SKM-1 treated with dmso at 0.1 percent for 144 hours (cell line): ENCODE measurements at regions not wholly inside any gene's neighbourhood (a gene's known extent, or its start where the extent isn't known, plus 50 kb on each side); places are given as distances from the start of the nearest gene placed in this dataset.
"Not testable (repeated sequence)": the region's sequence is repeated elsewhere in the genome, so short reads cannot be mapped to it uniquely, and the experiment has no call there.

Experiments used
- DNase-seq: peaks from one replicate; lab custom pipeline; 2025; ENCODE audit not compliant: unreplicated experiment; lab: John Stamatoyannopoulos, UW

- DNase-seq: no peak
These were observed 607.2 kb downstream of the HTR1B start for GRCh38 chr6:76856065-76856464.

DNA sequence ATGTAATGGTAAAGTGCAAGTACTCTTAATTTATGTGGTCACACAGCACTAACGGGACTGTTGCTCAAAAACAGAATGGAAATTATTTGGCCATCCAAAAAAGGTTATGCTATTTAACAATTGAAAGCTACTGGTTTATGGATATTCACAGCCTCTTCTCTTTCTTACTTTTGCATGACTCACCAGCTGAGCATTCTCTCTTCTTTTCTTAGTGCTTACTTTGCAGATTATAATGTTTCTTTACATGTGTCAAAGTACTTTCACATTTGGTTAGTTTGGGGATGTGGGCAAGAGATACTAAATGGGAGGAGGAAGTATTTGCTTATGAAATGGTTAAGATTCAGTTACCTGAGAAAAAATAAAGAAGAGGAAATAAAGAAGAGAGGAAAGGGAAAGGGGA is 610.5 kb downstream of the HTR1B start:
- no peak for DNase-seq

DNA sequence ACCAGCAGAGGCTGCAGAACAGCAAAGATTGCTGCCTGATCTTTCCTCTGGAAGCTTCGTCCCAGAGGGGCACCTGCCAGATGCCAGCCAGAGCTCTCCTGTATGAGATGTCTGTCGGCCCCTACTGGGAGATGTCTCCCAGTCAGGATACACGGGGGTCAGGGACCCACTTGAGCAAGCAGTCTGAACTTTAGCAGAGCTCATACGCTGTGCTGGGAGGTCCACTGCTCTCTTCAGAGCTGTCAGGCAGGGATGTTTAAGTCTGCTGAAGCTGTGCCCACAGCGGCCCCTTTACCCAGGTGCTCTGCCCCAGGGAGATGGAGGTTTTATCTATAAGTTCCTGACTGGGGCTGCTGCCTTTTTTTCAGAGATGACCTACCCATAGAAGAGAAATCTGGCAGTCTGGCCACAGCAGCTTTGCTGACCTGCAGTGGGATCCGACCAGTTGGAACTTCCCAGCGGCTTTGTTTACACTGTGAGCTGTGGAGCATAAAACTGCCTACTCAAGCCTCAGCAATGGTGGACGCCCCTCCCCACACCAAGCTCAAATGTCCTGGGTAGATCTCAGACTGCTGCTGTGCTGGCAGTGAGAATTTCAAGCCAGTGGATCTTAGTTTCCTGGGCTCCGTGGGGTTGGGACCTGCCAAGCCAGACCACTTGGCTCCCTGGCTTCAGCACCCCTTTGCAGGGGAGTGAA is 613.9 kb downstream of the HTR1B start:
- not testable (repeated sequence) for DNase-seq

DNA sequence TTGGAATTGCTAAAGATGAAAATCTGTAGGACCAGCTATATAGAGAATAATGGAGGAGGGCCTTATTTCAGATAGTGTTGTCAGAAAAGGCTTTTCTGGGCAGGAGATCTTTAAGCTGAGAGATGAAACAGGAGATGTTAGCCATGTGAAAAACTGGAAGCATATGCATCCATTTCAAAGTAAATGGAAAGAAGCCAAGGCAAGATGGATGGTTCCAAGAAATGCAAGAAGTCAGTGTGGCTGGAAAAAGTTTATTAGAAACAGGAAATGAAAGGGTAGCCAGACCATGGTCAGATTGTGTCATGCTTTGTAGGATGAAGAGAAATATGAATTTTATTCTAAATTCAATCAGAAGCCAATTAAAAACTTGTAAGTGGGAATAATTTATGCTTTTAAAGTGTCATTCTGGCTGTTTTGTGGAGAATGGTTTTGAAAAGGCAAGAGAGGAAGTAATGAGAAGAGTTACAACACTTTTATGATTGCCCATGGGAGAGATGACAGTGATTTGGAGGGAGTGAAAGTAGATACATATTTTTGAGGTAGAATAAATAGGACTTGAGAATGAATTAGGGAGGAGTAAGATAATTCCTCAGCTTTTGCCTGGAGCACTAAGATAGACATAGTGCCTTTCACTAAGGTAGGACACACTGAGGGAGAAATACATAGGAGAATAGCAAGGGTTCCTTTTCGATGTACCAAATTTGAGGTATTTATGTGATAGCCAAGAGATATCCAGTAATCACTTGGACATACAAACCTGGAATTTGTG is 620.1 kb downstream of the HTR1B start:
- DNase-seq: no peak

DNA sequence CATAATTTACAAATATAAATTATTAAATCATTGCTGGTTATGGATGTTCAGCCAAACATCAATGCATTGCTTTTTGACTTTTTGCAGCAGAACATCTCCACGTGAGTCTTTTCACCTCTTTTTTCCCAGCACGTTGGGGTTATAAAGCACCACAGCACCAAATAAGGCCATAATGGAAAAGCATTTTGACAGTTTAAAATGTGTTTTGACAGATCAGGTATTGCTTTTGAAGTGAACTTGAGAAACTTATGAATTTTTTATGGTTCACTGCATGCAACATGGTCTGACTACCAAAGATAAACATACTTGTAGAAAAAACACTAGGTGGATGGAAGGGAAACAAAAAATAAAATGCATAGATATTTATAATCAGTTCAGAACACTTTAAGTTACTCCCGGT is 622.4 kb downstream of the HTR1B start:
- DNase-seq: no peak

DNA sequence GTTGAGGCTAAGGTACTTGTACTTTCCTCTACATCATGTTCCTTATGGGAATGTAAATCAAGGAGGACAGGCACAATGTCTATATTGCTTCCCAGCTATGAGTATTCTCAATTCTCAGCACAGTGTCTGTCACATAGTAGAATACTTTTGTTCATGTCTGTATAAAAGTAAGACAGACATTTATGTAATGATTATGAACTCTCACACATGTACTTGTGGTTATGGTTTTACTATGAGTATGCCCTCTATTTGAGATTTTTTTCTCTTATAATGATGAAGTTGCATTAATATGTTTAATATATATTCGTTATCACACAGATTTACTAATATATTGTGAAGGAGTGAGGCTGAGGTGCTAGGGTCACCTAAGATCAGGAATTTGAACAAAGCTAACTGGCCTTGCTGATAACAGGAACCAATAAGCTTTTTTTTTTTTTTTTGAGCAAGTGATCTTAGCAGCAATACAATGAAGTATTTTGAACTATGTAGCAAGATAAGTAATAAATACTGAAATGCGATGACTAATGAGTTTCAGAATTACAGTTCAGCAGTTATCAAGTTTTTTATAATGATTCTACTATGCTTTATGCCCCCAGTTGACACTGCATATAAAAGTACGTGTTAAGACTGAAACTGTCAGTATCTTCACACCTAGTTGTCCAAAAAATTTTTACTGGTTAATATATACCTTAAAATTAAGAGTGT is 623.1 kb downstream of the HTR1B start:
- no peak for DNase-seq

GRCh38 chr6:76839505-76839904 is 623.8 kb downstream of the HTR1B start:
- DNase-seq: no peak

- no peak for DNase-seq
These were observed 625.7 kb downstream of the HTR1B start for GRCh38 chr6:76837564-76837963.

DNA sequence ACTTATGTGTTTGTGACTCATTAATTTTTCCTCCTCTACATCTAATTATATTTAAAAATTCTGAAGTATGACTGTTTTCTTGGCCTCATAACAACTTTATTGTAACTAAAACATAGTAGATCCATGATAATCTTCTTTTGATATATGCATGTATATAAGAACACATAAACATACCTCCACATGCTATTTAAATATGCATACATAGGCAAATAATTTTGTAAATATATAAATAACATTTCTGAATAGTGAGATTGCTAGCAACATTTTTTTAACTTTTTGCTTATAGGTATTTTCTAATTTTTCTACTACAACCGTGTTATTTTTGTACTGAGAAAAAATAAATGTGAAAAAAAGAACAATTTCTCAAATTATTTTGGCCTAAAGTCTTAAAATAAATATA is 627.6 kb downstream of the HTR1B start:
- DNase-seq: no peak

DNA sequence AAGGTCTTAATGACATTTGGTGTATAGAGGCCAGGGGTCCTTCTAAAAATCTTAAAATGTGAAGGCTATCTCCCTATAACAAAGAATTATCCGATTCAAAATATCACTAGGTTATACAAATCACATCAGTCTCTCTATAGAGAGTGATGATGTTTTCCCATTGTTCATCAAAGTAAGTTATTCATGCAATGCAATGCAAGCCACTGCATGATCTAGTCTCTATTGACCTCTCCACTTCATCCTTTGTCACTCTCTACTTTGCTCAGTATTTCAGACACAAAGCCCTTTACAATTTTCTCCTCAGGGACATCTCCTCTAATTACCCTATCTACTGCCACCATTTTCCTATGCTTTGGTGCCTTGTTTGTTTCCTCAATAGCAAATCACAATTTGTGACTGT is 628.0 kb downstream of the HTR1B start:
- DNase-seq: no peak

DNA sequence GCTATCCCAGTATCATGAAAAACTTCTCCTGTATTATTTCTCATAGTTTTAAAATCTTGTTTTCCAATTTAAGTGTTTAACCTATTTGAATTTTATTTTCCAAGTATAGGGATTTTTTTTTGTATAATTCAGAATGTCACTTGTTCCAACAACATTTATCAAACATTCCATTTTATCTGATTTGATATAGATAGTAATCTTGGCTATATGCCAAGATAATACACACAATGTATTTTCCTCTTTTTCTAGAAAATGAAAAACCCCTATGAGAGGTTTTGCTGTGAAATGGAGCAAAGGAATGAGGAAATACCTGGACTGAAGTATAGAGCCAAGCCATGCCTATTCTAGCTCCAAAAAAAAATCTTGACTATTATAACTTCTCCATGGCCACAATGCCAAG is 628.9 kb downstream of the HTR1B start:
- DNase-seq: no peak

GRCh38 chr6:76831299-76831698 is 632.0 kb downstream of the HTR1B start:
- no peak for DNase-seq

DNA sequence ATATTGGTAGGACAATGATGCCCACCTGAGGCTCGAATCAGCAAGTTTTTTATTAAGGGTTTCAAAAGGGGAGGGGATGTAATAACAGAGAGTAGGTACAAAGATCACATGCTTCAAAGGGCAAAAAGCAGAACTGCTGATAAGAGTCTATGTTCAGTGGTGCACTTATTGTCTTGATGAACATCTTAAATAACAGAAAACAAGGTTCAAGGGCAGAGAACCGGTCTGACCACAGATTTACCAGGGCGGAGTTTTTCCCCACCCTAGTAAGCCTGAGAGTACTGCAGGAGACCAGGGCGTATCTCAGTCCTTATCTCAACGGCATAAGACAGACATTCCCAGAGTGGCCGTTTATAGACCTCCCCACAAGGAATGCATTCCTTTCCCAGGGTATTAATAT is 639.7 kb downstream of the HTR1B start:
- not testable (repeated sequence) for DNase-seq

DNA sequence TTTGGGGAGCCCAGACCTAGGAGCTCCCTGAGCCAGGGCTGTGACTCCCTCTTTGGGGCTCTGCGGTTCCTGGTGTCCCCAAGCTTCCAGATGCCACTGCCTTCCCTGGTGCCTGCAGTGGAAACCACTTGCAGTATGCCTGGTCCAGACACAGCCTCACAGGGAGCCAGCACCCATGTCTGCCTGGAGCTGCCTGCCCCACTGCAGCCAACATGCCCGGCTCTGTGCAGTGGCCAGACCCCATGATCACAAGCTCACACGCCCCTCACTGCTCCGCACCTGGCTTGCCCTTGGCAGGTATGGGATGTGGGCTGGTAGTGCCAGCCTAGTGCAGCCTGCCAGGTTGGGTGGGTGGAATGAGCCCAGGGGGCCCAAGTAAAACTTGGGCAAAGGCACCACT is 644.8 kb downstream of the HTR1B start:
- DNase-seq: no peak

- no peak for DNase-seq
These were observed 645.9 kb downstream of the HTR1B start for GRCh38 chr6:76817429-76817828.

GRCh38 chr6:76814496-76815458 is 648.5 kb downstream of the HTR1B start:
- DNase-seq: no peak

DNA sequence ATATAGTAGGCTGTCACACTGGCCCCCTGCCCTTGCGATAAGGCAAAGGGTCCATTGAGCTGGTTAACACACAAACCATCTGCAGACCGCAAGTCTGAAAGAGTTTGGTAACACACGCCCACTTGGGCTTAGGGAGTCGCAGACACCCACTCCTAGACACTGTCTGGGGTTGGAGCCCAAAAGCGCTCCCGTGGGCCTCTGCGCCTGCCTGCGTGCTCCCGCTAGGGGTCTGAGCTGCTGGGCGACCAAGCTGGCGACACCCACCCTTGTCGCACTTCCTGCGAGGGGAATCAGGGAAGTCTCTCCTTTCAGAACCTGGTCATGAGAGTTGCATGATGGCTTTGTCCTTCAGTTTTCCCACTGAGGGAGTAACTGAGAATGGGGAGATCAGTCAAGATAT is 653.0 kb downstream of the HTR1B start:
- no peak for DNase-seq

DNA sequence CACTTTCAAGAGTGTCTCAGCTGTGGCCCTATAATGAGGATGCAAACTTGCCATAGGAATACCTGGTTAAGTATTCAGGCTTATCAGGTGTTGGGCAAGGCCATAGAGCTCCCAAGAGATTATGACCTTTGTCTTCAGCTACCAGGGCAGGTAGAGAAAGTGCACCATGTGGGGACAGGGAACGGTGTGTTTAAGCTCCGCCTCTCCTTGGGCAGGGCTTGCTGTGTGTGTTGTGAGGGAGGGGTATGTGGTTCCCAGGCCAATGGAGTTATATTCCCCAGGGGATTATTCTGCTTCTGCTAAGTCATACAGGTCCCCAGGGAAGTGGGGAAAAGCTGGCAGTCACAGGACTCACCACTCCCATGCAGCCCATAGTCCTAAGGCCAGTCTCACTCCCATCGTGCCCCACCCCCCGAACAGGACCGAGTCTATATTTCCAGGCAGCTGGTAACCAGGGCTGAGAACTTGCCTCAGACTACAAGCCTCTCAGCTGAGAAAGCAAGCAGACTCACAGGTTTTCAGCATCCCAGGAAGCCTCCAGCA is 660.2 kb downstream of the HTR1B start:
- DNase-seq: no peak

GRCh38 chr6:76792394-76792793 is 670.9 kb downstream of the HTR1B start:
- DNase-seq: no peak

- DNase-seq: no peak
These were observed 672.4 kb downstream of the HTR1B start for GRCh38 chr6:76790881-76791280.
